MM.1S (cell line): ENCODE measurements at regions not wholly inside any gene's neighbourhood (a gene's known extent, or its start where the extent isn't known, plus 50 kb on each side); places are given as distances from the start of the nearest gene placed in this dataset.

Experiments
- EZH2 ChIP-seq: fragments of 300-600 bp; sonication (generic); optimal IDR thresholded peaks from 2 replicates; pipeline ENCODE3; 2017; ENCODE audit warnings: low read depth, mild to moderate bottlenecking, antibody characterized with exemption, low read length, mixed read lengths
- TF ChIP-seq, protein P1 (sequence below): fragments of 300-600 bp; sonication (generic); IDR thresholded peaks from 2 replicates; pipeline ENCODE4 v1.5.1; 2016; ENCODE audit warnings: antibody characterized with exemption, low read length, mixed read lengths

GRCh38 chr15:27669641-27670040 lies 429.5 kb downstream of the OCA2 start:
- TF ChIP-seq, protein P1, sequence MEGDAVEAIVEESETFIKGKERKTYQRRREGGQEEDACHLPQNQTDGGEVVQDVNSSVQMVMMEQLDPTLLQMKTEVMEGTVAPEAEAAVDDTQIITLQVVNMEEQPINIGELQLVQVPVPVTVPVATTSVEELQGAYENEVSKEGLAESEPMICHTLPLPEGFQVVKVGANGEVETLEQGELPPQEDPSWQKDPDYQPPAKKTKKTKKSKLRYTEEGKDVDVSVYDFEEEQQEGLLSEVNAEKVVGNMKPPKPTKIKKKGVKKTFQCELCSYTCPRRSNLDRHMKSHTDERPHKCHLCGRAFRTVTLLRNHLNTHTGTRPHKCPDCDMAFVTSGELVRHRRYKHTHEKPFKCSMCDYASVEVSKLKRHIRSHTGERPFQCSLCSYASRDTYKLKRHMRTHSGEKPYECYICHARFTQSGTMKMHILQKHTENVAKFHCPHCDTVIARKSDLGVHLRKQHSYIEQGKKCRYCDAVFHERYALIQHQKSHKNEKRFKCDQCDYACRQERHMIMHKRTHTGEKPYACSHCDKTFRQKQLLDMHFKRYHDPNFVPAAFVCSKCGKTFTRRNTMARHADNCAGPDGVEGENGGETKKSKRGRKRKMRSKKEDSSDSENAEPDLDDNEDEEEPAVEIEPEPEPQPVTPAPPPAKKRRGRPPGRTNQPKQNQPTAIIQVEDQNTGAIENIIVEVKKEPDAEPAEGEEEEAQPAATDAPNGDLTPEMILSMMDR, result no peak
- no peak for TF ChIP-seq EZH2
